A673 (cell line): ENCODE measurements at regions not wholly inside any gene's neighbourhood (a gene's known extent, or its start where the extent isn't known, plus 50 kb on each side); places are given as distances from the start of the nearest gene placed in this dataset.

Source experiments
- BruUV-seq: library from RNA; stranded (reverse); fragments of 400-500 nt; replicated peaks from 2 replicates; lab custom pipeline; 2021; lab: Mats Ljungman, UMichigan
- CTCF ChIA-PET: fragments of 300-600 bp; sonication (Branson Sonifier 250); formaldehyde crosslinking; loops from one replicate; lab custom pipeline; 2022; ENCODE audit warnings: antibody characterized with exemption; lab: Charles Lee
- POLR2A ChIA-PET: fragments of 300-600 bp; sonication (Branson Sonifier 250); formaldehyde crosslinking; loops from one replicate; lab custom pipeline; 2022; ENCODE audit warnings: antibody characterized with exemption; ENCODE audit not compliant: low non-redundant PET; lab: Charles Lee
- DNase-seq: peaks from one replicate; pipeline ENCODE4 v3.0.0-alpha.2; 2015; ENCODE audit warnings: low spot score
- H3K27ac ChIP-seq: fragments of 200-600 bp; sonication (generic); 2 replicates; pipeline ENCODE4 v1.5.1; 2016; ENCODE audit warnings: mixed run types, low read depth, mild to moderate bottlenecking, mixed read lengths, antibody characterized with exemption, low read length; ENCODE audit not compliant: poor library complexity, severe bottlenecking
- H3K27me3 ChIP-seq: fragments of 200-600 bp; sonication (generic); replicated peaks from 2 replicates; pipeline ENCODE4 v1.6.1; 2017; ENCODE audit warnings: mixed run types, low read depth, mild to moderate bottlenecking, mixed read lengths, antibody characterized with exemption, low read length; ENCODE audit not compliant: insufficient read depth, poor library complexity
- H3K36me3 ChIP-seq: fragments of 200-600 bp; sonication (generic); 2 replicates; pipeline ENCODE4 v1.6.1; 2016; ENCODE audit warnings: mixed run types, mild to moderate bottlenecking, mixed read lengths, antibody characterized with exemption, low read length; ENCODE audit not compliant: insufficient read depth, poor library complexity, severe bottlenecking
- H3K4me1 ChIP-seq: fragments of 200-600 bp; sonication (generic); 2 replicates; pipeline ENCODE4 v1.6.1; 2017; ENCODE audit warnings: mixed run types, mild to moderate bottlenecking, mixed read lengths, antibody characterized with exemption, low read length; ENCODE audit not compliant: insufficient read depth, poor library complexity, severe bottlenecking
- H3K4me3 ChIP-seq: fragments of 200-600 bp; sonication (generic); 2 replicates; pipeline ENCODE4 v1.5.1; 2016; ENCODE audit warnings: low read depth, mixed run types, mild to moderate bottlenecking, mixed read lengths, low read length; ENCODE audit not compliant: poor library complexity, severe bottlenecking
- H3K9me3 ChIP-seq: fragments of 200-600 bp; sonication (generic); 2 replicates; pipeline ENCODE4 v1.6.1; 2016; ENCODE audit warnings: mixed run types, low read depth, mild to moderate bottlenecking, mixed read lengths, antibody characterized with exemption, low read length; ENCODE audit not compliant: poor library complexity, severe bottlenecking
- CTCF ChIP-seq: fragments of 300-800, 200-600 bp; sonication (generic); conservative IDR thresholded peaks from 2 replicates; pipeline ENCODE4 v1.5.1; 2017; ENCODE audit warnings: low read depth, mild to moderate bottlenecking, antibody characterized with exemption, low read length, moderate library complexity, mixed read lengths
- EZH2 ChIP-seq: fragments of 200-600 bp; sonication (generic); IDR thresholded peaks from 2 replicates; pipeline ENCODE4 v1.6.1; 2017; ENCODE audit warnings: borderline replicate concordance, low read depth, mild to moderate bottlenecking, mixed read lengths, antibody characterized with exemption, low read length; ENCODE audit not compliant: poor library complexity, severe bottlenecking
- intact Hi-C: fragments of 100-400 bp; cut with micrococcal nuclease; formaldehyde crosslinking; loops from one replicate; pipeline ENCODE4 v1.10.0; 2022; ENCODE audit not compliant: unreplicated experiment

DNA sequence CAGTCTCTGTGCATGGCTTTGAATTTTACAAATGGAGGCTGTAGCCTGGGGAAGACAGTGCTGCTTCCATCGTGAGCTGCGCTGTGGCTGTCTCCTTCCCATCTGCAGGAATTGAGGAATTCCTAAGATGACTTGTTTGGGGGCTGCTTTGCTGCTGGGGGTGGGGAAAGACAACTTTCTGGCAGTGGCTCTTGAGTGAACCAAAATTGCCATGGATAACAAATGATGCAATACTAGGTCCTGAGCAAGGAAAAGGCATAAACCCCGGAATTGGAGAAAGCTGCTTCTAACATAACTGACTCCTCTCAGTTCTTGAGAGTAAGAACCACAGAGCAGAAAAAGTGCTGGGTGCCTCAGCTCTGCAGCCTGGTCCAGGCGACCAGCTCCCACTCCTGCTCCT lies 245.0 kb upstream of the RPL38 start:
- Histone ChIP-seq H3K4me1 (no peaks in the 10 kb centered on the region), H3K27me3 (no peaks in the 10 kb centered on the region), H3K9me3 (no peaks in the 10 kb centered on the region), H3K36me3 (no peaks in the 10 kb centered on the region), H3K27ac (no peak overlapping the region), H3K4me3 (no peak overlapping the region)
- intact Hi-C loops, result loop anchor here (5.0 kb wide), 1 partner anchor 136 kb away; no protein-coding TSS in a partner anchor
- CTCF ChIA-PET, result no interaction called here
- no peak for DNase-seq
- POLR2A ChIA-PET, result no interaction called here
- BruUV-seq, result no TSS peak
- TF ChIP-seq CTCF (no peak), EZH2 (no peak)

DNA sequence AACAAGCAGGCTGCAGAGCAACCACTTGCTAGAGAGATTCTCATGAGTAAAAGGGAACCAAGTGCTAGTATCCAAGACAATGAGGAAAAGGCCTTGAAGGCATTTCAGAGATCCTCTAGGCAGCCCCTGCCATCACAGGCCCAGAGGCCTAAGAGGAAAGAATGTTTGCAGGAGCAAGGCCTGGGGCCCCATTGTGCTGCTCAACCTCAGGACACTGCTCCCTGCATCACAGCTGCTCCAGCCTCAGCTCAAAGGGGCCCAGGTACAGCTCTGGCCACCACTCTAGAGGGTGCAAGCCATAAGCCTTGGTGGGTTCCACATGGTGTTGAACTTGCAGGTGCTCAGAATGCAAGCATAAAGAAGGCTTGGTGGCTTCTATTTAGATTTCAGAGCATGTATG lies 243.0 kb upstream of the RPL38 start:
- Histone ChIP-seq H3K27me3 (no peaks in the 10 kb centered on the region), H3K27ac (no peak overlapping the region), H3K9me3 (peaks cover 2% of the 10 kb centered on the region), H3K4me3 (no peak overlapping the region), H3K4me1 (no peaks in the 10 kb centered on the region), H3K36me3 (no peaks in the 10 kb centered on the region)
- intact Hi-C loops, result no loop called here
- ChIA-PET POLR2A (no interaction called here), CTCF (no interaction called here)
- no peak for TF ChIP-seq EZH2
- TF ChIP-seq CTCF, result no peak
- no TSS peak for BruUV-seq
- DNase-seq, result no peak

DNA sequence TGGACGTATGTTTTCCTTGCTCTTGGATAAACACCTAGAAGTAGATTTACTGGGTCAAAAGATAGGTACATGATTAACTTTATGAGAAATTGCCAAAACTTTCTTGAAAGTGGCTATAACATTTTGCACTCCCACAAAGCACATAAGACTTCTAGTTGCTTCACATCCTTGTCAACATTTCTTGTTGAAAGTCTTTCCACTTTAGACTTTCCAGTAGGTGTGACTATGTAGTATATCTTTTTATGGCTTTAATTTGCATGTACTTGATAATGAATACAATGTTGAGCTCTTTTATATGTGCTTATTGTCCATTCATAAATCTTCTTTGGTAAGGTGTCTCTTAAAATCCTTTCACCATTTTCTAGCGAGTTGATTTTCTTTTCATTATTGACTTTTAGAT lies 241.2 kb upstream of the RPL38 start:
- H3K9me3 ChIP-seq, result peaks cover 2% of the 10 kb centered on the region
- no peak overlapping the region for H3K27ac ChIP-seq
- CTCF ChIA-PET, result no interaction called here
- no peak overlapping the region for H3K4me3 ChIP-seq
- no peak for DNase-seq
- no peaks in the 10 kb centered on the region for H3K27me3 ChIP-seq
- TF ChIP-seq EZH2 (no peak), CTCF (no peak)
- H3K36me3 ChIP-seq, result no peaks in the 10 kb centered on the region
- H3K4me1 ChIP-seq, result no peaks in the 10 kb centered on the region
- BruUV-seq, result no TSS peak
- intact Hi-C loops, result no loop called here
- POLR2A ChIA-PET, result no interaction called here
